Right renal pelvis (tissue), 4 donors: ENCODE measurements at regions not wholly inside any gene's neighbourhood (a gene's known extent, or its start where the extent isn't known, plus 50 kb on each side); places are given as distances from the start of the nearest gene placed in this dataset.
"Not testable (repeated sequence)": the region's sequence is repeated elsewhere in the genome, so short reads cannot be mapped to it uniquely, and the experiment has no call there.

ENCODE experiments used
- DNase-seq, 4 donors: peaks; one replicate each; pipeline ENCODE4 v3.0.0-alpha.2; 2013; ENCODE audit warnings: low read depth in 4 of 4, low spot score in 3 of 4, missing footprints in 1 of 4

DNA sequence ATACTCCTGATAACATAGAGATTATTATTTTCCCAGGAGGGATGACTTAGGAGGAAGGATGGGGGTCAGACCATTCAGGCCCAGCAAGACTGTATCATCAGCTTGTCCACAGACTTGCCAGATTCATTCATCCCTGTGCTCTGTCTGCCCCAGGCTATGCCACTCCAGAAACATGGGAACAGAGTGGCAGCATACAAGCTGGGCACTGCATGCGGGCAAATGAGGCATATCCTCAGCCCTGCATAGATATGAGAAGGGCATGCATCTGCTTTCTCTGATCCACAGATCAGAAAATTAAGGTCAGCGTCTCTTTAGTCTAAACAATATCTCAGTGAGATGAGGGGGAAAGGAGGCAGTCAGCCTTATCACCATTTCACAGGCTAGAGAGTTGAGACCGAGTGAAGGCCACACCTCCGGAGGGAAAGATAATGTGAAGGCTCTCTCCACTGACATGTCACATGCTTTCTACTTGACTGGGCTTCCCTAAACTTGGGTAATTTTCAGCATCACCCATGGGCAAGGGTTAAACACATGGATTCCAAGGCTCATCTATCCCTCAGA lies 140.5 kb downstream of the TFAP2B start:
- DNase-seq = no peak

GRCh38 chr6:50961611-50962010 lies 142.9 kb downstream of the TFAP2B start:
- DNase-seq = no peak

DNA sequence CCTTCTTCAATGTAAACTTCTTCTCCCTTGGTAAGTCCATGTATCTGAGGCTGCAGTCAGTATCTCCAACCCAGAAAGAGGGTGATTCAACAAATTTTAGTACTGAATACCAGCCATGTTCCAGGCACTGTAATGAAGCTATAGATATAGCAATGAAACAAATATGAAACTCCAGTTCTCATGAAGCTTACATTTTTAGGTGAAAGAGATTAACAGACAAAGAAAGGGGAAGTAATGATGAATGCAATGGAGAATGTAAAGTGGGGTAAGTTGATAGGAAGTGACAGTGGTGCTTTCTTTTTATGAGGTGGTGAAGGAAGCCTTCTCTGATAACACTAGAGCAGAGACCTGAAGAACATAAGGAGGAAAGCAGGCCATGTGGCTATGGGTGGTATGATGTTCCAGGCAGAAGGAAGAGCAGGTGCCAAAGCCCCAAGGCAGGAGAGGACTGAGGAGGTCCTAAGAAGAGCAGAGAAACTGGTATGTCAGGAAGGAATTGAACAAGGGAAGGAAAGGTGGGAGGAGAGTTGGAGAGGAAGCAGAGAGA lies 143.6 kb downstream of the TFAP2B start:
- DNase-seq = no peak

DNA sequence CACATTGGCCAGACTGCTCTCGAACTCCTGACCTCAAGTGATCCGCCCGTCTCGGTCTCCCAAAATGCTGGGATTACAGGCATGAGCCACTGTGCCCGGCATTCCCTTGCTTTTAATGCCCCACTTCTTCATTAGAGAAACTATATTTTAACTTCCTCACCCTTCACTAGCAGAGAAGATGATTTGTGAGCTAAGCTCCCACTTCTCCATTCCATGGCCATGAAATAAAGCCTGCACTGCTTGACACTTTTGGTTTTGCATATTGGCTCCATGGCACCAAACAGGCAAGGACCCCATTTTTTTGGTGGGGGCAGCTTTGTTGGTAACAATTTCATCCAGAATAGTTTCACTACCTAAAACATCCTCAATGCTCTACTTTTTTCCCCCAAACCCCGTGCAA lies 145.3 kb downstream of the TFAP2B start:
- DNase-seq = no peak

DNA sequence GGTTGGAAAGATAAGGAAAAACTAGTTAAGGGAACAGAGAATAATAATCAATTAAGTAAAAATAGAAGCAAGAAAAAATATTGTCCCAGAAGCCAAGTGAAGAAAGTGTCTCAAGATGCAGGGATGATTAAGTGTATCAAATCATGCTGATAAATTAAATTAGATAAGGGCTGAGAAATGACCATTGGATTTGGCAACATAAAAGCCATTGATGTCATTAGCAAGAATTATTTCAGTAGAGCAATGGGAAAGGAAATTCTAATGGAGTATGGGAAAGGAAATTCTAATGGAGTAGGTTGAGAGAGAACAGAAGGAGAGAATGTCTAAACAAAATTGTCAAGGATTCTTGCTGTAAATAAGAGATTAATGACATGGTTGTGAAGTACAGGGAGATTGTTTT lies 146.8 kb downstream of the TFAP2B start:
- no peak for DNase-seq

DNA sequence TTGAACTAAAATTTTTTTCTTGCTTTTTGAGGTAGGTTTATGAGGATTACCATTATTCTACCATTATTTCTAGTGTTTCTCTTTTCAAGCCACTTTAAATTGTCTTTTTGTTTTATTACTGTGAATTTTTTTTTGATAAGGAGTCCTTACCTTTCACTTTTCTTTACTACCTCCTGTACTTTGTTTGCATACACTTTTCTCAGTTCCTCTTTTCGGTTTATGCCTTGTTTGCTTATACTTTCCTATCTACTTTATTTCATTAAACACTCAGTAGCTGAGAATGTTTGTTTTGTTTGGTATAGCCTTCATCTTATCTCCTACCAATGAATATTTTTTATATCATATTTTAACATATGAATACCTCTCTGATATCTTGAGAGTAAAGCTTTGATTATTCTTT lies 147.9 kb downstream of the TFAP2B start:
- no peak for DNase-seq

GRCh38 chr6:50966986-50967385 lies 148.3 kb downstream of the TFAP2B start:
- no peak for DNase-seq

DNA sequence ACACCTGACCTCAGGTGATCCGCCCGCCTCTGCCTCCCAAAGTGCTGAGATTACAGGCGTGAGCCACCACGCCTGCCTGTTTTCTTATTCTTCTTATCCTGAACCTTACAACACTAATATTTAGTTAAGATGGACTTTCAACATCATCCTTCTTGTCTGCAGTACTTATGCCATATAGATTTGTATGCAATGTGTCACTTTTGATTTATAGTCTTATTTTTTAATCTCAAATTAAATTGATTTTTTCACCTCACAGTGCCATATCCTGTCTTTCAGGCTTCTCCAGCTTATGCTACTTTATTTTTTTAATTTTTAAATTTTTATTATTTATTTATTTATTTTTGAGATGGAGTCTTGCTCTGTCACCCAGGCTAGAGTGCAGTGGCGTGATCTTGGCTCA lies 149.6 kb downstream of the TFAP2B start:
- not testable (repeated sequence) for DNase-seq

DNA sequence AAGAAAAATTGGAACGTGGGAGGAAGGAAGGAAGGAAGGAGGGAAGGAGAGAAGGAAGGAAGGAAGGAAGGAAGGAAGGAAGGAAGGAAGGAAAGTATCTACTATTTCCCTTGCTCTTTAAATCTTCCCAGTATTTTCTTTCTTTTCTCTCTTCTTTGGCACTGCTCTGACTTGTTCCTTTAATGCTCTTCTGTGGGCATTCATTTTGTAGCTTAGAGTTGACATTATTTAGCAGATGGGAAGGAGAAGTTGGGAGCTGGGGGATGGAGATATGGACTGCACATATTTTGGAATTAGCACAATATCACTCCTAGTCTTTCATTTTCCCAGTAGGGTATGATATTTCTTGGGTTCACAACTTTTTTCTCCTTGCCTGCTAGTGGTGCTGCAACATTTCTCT lies 152.2 kb downstream of the TFAP2B start:
- no peak for DNase-seq

GRCh38 chr6:50973464-50973863 lies 154.8 kb downstream of the TFAP2B start:
- no peak for DNase-seq

GRCh38 chr6:50974319-50974718 lies 155.6 kb downstream of the TFAP2B start:
- DNase-seq = no peak

DNA sequence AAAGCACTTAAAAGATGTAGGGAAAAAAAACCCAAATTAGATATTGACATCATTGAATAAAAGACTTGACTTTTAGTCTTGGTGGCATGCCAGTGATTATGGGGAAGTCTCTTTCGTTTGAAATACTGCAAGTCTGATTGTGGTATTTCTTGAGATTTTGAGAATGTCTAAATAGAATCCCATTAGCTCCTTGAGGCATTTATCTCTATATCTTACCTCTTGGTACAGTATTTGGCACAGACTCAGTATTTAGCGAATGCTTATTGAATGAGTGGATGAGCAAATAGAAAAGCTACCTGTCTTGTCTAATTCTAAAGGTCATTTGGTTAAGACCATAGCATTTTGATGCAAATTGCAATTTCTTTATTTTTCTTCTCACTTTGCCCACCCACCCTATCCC lies 156.5 kb downstream of the TFAP2B start:
- no peak for DNase-seq

DNA sequence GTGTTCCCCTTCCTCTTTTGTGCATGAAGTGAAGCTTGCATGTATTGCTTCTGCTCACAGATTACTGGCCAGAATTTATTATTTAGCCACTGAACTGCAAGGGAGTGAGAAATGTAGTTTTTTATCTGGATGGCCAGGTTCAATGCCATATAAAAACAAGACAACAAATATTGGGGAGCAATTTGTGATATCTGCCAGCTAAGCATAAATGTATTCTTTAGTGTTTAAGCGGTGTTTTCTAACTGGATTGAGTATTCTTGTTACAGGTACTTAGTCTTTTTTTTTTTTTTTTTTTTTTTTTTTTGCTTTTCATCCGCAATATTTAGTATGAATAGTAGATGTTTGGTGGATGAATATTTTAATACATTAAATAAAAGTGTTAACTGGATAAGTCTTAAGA lies 158.2 kb downstream of the TFAP2B start:
- DNase-seq = no peak

DNA sequence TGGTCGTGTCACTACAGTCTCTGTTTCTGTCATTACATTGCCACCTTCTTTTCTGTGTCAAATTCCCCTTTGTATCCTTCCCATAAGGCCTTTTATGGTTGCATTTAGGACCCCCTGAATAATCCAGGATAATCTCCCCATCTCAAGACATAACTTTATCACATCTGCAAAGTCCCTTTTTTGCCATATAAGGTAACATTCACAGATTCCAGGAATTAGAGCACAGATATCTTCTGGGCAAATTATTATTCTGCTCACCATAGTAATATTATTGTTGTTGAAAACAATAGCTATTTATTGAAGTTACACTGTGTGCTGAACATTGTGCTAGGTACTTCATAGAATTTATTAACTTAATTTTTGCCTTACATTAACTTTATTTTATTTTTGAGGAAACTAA lies 159.1 kb downstream of the TFAP2B start:
- DNase-seq = no peak

DNA sequence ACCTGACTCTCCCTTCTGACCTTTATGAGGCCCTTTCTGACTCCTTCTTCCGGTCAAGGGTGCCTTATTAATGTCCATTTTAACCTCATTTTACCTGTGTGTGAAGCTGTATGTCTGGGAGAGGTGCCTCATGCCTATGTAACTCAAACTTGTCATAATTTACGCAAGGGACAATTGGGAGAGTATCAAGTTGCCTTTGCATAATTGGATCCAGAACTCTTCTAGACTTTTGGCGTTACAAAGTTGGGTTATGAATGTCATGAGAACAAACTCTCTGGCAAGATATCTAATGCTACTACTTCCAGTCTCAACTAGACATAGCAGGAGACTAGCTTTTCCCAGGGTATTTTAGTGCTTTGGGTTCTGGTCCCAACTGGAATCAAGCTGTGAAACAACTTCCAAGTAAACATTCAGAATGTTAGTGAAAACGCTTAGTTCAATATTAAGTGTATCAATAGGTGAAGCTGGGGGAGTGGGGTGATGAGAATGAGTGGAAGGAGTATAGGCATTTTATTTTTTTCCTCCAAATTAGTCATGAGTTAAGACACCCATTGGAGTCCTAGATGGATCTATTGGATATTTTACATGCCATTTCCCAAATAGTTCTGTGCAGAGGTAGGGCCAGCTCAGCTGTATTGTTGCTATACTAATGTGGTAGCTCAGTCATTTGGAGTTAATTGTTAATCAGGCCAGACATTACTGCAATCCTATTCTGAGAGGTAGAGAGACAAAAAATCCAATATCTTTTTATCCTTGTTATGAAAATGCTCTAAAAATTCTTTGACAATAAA lies 159.9 kb downstream of the TFAP2B start:
- no peak for DNase-seq

GRCh38 chr6:50979171-50979525 lies 160.5 kb downstream of the TFAP2B start:
- no peak for DNase-seq

- no peak for DNase-seq
Measured at GRCh38 chr6:50984135-50984534, 165.5 kb downstream of the TFAP2B start.

DNA sequence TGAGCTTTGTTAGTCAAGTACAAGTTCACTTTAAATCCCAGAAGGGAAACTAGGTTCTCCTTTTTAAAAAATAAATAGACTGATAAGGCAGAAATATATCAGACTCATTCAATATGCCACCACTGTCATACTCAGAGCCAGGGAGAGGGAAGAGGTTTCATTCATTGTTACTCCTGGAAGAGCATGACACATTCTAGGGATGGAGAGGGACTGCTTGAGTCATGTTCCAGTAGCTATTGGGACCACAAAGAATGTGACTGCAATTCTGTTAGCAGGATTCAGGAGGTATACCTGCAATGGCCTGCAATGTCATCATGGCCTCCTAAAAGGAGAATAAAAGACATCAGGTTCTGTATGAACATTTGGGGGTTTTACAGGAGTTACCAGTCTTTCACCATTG lies 167.6 kb downstream of the TFAP2B start:
- DNase-seq = no peak

- no peak for DNase-seq
Measured at GRCh38 chr6:50989123-50989522, 170.5 kb downstream of the TFAP2B start.

DNA sequence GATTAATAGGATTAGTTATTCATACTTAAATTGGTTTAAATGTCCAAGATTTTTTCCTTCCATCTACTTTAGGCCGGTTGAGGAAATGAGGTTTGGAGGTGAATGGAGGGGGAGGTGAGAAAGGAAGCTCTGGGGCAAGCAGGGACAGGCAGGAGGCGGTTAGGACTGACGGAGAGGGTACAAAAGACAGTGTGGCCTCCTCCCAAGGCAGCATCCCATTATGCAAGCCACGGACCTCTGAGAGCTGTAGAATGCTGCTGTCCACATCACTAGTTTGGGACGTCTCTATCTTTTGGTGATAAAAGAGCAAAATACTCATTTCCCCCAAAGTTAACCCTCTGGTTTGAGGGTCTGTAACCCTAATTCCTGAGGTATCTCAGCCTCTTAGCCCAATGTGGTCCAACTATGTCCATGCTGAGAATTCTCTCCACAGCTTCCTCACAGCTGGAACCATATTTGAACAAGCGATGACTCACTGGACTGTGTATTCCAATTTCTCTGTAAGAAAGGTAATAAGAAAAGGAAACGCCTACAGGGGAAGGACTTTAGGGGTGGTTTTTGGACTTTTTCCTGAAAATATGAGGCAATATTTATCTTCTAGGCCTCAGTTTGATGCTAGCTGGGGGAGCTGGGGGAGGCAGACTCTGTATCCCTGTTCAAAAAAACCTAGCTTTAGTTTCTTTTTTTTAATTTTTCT lies 172.2 kb downstream of the TFAP2B start:
- DNase-seq = no peak

DNA sequence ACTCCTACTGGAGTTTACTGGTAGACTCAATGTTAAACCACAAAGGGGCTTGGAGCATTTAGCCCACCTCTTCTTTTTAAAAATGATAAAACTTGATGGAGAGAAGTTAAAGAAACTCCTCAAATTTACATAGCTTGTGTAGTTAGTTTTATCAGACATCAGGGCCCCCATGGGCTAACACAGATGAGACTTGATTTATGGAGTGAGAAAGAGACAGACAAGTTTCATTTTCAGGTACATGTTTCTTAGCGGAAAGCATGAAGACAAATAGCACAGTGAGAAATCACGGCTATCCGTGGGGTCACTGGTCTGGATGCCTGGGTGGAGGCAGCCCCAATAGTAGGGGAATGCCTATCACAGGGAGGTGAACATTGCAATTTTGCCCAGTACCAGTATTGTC lies 173.6 kb downstream of the TFAP2B start:
- DNase-seq = no peak
